Keratinocyte (primary cell): ENCODE measurements at regions not wholly inside any gene's neighbourhood (a gene's known extent, or its start where the extent isn't known, plus 50 kb on each side); places are given as distances from the start of the nearest gene placed in this dataset.

Experiments used
- CTCF ChIP-seq, 3 experiments: IDR thresholded peaks in 1 of 3; conservative IDR thresholded peaks in 1 of 3; optimal IDR thresholded peaks in 1 of 3; 2 replicates in 2 of 3; 3 replicates in 1 of 3; pipeline versions ENCODE3 to v1.5.1; 2011; ENCODE audit warnings: low read length in 3 of 3, mild to moderate bottlenecking in 3 of 3, moderate library complexity in 2 of 3, control low read depth in 1 of 3, inconsistent platforms in 1 of 3; ENCODE audit not compliant: insufficient read depth in 2 of 3; ENCODE audit errors: extremely low read depth in 1 of 3
- EZH2 ChIP-seq: IDR thresholded peaks from one replicate; pipeline ENCODE4 v1.6.1; 2012; ENCODE audit warnings: inconsistent platforms, mild to moderate bottlenecking, low read length, moderate library complexity

GRCh38 chr4:79748835-79749234 lies 324.2 kb downstream of the ANTXR2 start:
- TF ChIP-seq EZH2 (no peak), CTCF (optimal IDR thresholded peaks at IDR 0.05 in 1 of 3, IDR thresholded peaks at IDR 0.05 in 1 of 3, conservative IDR thresholded peaks at IDR 0.05 in 1 of 3; ENCODE audit: extremely low read depth in 1 of 3, insufficient read depth in 2 of 3, low read length in 3 of 3) (no peak)
